CD4-positive, alpha-beta T cell treated with Interferon alpha-2 for 1 hour (primary cell): ENCODE measurements at regions not wholly inside any gene's neighbourhood (a gene's known extent, or its start where the extent isn't known, plus 50 kb on each side); places are given as distances from the start of the nearest gene placed in this dataset.
"Not testable (repeated sequence)": the region's sequence is repeated elsewhere in the genome, so short reads cannot be mapped to it uniquely, and the experiment has no call there.

Source experiments
- DNase-seq, 2 donors: peaks; one replicate each; pipeline ENCODE4 v3.0.0-alpha.2; 2020 to 2022

- DNase-seq = not testable (repeated sequence)
Measured at GRCh38 chr15:98088307-98088945, 127.9 kb downstream of the ARRDC4 start.

GRCh38 chr15:98089352-98089751 lies 128.8 kb downstream of the ARRDC4 start:
- not testable (repeated sequence) for DNase-seq

GRCh38 chr15:98097986-98098385 lies 137.5 kb downstream of the ARRDC4 start:
- DNase-seq = not testable (repeated sequence)

GRCh38 chr15:98100606-98101005 lies 140.1 kb downstream of the ARRDC4 start:
- not testable (repeated sequence) for DNase-seq

- DNase-seq = no peak
Measured at GRCh38 chr15:98103570-98103969, 143.1 kb downstream of the ARRDC4 start.

- not testable (repeated sequence) for DNase-seq
Measured at GRCh38 chr15:98104386-98105151, 144.1 kb downstream of the ARRDC4 start.

- DNase-seq = not testable (repeated sequence)
Measured at GRCh38 chr15:98106615-98107194, 146.2 kb downstream of the ARRDC4 start.

GRCh38 chr15:98111806-98112205 lies 151.3 kb downstream of the ARRDC4 start:
- DNase-seq = no peak

- DNase-seq = no peak
Measured at GRCh38 chr15:98113327-98113726, 152.8 kb downstream of the ARRDC4 start.

GRCh38 chr15:98120561-98120960 lies 160.1 kb downstream of the ARRDC4 start:
- DNase-seq = no peak

GRCh38 chr15:98121536-98121935 lies 161.0 kb downstream of the ARRDC4 start:
- DNase-seq = no peak

GRCh38 chr15:98121957-98122356 lies 161.5 kb downstream of the ARRDC4 start:
- DNase-seq = no peak

GRCh38 chr15:98123297-98123696 lies 162.8 kb downstream of the ARRDC4 start:
- no peak for DNase-seq

GRCh38 chr15:98123834-98124233 lies 163.3 kb downstream of the ARRDC4 start:
- no peak for DNase-seq

GRCh38 chr15:98124581-98124980 lies 164.1 kb downstream of the ARRDC4 start:
- DNase-seq = no peak

GRCh38 chr15:98126326-98127085 lies 166.0 kb downstream of the ARRDC4 start:
- DNase-seq = no peak

- no peak for DNase-seq
Measured at GRCh38 chr15:98127586-98127985, 167.1 kb downstream of the ARRDC4 start.

- no peak for DNase-seq
Measured at GRCh38 chr15:98131924-98132323, 171.4 kb downstream of the ARRDC4 start.

GRCh38 chr15:98134905-98135304 lies 174.4 kb downstream of the ARRDC4 start:
- DNase-seq = no peak

GRCh38 chr15:98138910-98139309 lies 178.4 kb downstream of the ARRDC4 start:
- DNase-seq = no peak

GRCh38 chr15:98139337-98139736 lies 178.8 kb downstream of the ARRDC4 start:
- DNase-seq = no peak

GRCh38 chr15:98142572-98142971 lies 182.1 kb downstream of the ARRDC4 start:
- no peak for DNase-seq

GRCh38 chr15:98143116-98143515 lies 182.6 kb downstream of the ARRDC4 start:
- no peak for DNase-seq
